SKM-1 treated with dmso at 0.1 percent for 144 hours (cell line): ENCODE measurements at regions not wholly inside any gene's neighbourhood (a gene's known extent, or its start where the extent isn't known, plus 50 kb on each side); places are given as distances from the start of the nearest gene placed in this dataset.

Experiments used
- DNase-seq: peaks from one replicate; lab custom pipeline; 2025; ENCODE audit not compliant: unreplicated experiment; lab: John Stamatoyannopoulos, UW

DNA sequence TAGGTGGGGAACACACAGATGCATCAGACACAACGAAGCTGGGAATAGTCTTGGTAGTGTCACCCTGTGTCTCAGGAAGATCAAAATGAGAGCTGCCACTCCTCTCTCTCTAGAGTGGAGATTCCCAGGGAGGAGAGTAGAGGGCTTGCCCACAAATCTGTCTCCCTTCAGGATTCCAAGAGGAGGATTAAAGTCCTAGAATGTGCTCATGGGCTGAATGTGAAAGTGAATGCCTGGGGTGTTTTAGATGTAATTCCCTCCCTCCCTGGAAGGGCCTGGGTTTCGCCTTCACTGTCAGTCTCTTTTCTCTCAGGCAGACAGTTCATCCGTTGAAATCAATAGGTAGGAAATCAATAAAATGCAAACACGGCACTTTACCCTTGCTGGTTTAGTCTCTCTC lies 282.6 kb upstream of the PPARGC1A start:
- no peak for DNase-seq

DNA sequence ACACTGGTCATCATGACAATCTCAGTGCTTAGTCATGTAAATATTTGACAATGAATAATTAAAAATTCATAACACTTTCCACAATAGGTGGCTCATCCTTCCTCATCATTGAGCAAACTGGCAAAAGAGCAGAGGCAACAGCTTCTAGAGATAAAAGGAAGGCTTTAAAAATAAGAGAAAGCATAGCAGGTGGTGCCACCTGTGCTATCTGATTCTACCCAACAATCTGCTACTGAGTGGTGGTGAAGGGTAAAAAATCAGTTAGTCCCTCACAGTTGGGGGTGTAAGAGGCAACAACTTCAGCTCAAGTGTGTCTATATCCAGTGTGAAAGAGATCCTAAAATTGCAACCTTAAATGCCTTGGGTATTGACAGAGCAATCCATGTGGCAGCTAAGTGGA lies 280.1 kb upstream of the PPARGC1A start:
- no peak for DNase-seq

DNA sequence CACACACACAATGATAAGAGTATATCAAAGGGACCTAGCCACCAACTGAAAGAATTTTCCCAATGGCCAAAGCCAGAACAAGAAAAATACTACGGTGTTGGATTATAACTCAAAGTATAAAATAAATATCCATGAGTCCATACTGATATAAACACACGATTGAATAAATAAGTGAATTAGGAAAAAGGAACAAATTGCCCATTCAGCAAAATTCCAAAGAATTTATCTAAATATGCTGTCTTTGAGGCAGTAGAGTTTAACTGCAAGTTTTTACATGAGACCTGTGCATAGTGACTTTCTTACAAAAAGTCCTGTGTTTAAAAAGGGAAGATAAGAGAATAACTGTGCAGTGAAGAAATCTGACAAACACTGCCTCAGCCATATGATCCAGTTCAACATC lies 278.8 kb upstream of the PPARGC1A start:
- DNase-seq = no peak

DNA sequence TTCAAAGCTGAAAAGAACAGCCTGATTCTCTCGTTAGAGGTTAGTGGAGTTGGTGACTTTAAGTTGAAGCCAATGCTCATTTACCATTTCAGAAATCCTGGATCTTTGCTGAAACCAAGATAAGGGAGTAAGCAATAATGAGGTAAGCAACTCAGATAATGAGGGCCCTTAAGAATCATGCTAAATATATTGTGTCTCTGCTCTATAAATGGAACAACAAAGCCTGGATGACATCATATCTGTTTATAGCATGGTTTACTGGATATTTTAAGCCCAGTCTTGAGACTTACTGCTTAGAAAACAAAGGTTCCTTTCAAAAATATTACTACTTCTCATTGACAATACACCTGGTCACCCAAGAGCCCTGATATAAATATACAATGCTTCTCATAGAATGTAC lies 276.7 kb upstream of the PPARGC1A start:
- no peak for DNase-seq

DNA sequence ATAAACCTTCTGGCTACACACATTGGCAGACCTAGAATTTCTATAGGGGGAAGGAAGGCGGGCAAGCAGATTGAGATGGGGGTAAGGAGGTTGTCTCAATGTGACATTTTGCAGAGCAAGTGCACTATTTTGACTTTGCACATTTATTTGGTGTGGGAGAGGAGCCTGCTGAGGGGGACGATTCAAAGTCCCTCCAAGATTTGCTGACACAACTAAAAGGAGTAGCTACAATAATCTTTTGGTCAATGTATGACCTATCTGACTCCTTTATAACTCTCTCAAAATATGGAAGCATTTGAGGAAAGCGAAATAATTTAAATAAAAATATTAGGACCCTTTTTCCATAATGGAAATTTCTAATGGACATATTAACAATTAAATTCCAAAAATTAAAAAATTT lies 274.9 kb upstream of the PPARGC1A start:
- DNase-seq = no peak

DNA sequence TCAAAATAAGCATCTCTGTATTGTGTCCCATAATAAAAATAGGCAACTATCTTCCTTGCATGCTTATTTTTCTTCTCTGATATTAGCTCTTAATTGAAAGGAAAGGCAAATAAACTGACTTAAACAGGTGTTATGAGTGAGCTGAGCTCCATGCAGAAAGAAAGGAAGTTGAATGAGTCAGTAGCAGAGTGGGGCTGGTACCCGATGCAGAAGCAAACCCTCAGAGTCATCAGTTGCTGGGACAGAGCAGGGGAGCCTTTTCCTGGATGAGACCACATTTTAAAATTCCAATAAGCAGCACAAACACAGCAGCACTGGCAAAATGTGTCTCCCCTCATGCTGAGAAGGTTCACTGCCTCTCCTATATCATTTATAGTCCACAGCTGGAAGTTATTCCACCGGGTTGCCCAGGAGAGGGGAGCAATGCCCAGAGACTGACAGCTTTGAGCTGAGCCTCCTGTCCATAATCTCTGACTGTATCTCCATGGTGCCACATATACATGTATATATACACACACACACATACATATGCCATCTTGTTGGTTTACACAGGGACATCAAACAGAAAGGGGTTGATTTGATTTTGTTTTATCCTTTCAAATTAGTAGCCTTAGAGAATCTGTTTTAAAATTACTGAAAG lies 274.3 kb upstream of the PPARGC1A start:
- no peak for DNase-seq

DNA sequence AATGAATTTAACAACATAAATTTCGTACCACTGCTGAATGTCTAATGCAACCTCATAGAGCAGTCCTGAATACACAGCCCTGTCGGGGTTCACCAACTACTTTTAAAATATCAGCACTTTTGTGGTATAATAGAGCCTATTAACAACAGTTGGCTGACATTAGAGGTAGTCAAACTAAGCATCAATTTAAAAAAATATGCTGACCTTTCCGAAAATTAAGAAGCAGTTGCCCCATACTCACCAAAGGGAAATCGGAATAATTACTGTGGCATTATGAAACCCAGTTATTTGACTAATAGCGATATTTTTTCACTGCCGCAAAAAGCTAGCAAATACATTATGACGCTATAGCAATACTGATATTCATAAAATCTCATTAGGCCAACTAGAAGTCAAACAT lies 273.5 kb upstream of the PPARGC1A start:
- DNase-seq = no peak

DNA sequence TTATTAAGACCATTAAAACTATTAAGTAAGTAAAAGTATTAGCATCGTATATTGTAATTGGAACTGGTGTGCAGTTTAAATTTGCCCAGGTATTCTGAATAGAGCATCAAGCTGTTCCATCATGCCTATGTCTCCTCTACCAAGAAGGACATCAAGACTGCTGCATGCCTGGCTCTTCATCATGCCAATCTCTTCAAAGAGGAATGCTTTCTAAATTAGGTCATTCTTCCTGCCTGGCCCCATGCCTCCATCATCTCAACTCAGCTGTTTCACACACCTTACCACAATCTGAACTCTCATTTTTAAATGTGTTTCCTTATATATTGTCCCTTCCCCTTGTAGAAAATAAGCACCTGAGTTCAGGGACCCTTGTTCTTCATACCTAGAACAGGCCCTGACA lies 270.5 kb upstream of the PPARGC1A start:
- no peak for DNase-seq

DNA sequence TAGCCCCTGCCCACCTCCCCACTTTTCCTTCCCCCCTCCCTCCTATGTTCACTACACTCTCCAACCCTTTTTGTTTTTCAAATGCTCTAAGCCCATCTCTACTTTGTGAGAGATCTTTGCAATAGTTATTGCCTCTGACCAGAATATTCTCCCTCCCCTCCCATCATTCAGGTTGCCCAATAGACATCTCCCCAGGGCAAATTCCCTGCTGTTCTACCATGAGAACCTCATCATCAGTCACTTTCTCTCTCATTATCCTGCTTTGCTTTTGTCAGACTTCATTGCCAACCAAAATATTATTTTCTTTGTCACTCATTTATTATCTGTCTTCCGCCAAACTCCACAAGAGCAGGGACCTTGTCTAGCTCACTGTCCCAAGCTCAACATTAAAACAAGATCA lies 268.2 kb upstream of the PPARGC1A start:
- DNase-seq = no peak

DNA sequence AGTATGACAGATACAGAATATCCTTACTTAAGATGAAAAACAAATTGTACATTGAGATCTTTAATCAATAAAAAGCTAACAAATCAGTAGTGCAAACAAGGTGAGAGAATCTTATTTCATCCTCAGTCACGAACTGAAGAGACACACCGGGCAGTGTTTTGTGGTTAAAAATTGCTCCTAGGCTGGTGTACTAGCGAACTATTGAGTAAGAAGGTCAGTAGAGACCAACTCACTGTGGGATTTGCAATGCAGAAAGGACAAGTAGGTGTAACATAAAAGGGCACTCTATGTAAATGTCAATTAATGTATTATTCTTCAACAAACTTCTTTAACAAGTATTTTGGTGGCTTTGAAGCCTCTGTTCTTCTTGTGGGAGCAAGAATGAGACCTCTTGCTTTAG lies 260.2 kb upstream of the PPARGC1A start:
- no peak for DNase-seq

DNA sequence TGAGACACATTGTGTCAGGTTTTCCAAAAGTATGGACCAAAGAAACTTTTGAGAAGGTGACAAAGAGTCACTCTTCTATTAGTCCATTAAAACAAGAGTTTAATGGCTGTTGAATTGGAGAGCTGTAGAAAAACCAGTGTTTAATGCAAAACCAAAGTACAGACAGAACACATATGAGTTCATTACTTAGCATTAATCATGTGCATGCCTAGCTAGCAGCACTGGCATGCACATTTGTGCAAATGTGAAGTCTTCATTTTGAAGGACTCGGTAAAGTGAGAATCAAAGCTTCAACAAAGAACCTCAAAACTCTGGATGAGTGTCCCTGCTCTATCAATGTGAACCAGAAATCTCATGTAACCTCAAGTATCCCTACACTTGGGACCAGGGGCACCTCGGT lies 256.3 kb upstream of the PPARGC1A start:
- DNase-seq = no peak

DNA sequence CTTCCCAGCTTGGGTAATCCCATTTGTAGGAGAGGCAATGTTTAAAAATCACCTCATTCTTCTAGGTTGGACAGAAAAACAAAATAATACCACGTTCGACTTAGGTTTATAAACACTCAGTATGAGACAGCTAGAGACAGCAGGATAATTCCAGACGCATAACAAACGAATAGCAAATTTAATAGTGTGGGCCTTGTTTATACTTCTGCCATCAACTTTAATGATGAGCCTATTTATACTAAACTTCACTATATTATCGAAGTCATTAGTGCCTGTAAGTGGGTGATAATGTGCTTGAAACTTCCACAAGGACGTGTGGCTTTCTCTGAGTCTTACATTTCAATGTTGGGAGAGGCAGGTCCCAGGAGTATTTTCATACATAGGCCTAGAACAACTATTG lies 255.7 kb upstream of the PPARGC1A start:
- DNase-seq = no peak

DNA sequence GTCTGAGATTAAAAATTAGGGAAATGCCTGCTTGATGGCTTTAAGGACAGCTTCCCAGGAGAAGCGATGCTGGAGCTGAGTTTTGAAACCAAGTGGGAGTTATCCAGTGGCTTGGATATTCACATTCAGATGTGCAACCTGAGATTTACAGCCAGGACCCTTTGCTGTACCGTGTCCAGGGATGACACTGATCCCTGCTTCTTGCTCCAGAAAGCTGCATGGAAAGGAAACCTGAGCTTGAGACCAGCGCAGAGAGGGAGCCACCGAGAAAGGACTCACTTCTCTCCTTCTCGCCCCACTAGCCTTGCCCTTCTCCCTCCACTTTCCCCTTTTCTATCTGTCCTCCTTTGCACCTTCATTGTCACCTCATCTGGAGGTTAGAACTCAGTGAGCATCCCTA lies 254.5 kb upstream of the PPARGC1A start:
- DNase-seq = no peak

DNA sequence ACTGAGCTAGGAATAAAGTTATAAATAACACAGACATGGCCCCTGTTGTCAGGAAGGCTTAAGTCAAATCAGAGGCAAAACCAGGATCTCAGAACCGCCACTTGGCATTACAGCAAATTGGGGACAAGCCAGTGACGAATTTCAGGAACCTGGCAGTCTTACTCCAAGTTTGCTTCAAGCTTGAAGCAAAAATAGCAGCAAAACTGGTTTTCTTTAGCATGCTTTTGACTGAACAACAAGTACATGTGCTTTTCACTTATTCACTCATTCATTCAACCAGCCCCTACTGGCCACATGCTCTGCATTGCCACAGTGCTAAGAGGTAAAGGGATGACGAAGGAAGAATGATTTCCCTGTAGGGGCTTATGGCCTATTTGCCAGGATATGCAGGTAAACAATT lies 253.9 kb upstream of the PPARGC1A start:
- DNase-seq = no peak

DNA sequence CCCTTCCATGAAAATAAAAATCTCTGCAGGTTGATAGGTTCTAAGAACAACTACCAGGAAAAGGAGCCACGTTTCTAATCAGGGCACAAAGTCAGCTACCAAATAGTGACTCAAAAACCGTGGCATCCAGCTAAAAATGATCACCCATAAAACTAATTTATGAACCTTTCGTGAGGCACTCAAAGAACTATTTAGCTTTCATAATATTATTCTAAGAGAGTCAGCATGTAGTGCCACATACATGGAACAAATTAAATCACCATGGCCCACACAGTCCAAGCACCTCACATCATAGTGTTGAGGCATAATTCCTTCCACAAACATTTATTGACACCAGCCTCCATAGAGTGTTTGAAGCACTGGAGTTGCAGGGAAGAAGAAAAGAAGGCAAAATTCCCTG lies 252.0 kb upstream of the PPARGC1A start:
- DNase-seq = no peak

DNA sequence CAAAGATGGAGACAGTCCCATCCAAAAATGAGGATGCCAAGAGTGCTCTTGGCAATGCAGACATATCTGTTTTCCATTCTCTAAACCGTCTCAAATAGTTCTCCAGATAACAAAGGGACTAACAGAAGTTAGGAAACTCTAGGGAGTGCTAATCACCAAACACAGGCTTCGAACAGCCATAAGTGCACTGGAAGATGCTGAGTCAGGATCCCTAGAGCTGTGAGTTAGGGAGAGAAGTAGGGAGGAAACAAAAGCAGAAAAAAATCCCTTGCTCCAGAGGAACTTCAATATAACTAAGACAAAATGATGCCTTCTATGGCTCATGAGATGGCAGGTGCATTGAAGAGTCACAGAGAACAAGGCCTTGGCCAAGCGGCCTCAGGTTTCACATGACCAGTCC lies 251.0 kb upstream of the PPARGC1A start:
- DNase-seq = no peak

DNA sequence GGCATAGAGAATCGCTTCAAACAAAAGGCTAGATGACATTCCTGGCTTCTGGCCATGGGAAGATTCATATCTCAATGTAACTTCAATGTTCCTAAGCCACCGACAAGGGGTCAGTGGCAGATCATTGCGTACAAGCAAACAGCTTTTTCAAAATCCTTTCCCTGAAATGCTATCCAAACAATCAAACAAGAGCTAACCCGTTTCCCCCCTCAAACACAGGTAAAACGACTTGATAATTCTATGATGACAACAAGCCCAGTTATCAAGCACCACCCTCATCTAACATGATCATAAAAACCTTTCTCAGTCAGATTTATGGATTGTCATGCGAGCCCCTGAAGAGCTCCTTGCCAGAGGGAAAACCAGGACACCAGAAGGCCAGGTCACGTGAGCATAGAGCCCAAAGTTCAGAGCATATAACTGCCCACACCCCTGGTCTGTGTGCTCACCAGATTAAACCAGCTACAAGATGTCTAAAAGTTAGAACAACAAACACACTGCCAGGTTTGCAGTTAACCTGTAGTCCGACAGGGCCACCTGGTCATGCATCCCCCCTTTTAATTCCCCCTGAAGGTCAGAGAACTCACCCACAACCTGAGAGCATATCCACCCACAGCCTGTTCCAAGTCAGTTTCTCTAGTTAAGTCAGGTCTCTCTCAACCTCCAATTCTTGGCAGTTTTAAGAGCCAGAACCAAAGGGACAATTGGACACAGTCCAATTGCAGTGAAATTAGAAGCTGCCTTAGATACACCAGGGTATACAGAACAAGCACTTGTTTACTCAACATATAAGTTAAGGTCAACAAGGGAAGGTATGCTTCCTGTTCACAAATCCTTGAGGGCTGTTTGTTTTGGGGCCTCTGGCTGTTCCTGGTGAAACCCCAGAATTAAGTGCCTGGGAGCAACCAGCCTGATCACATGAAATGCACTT lies 248.1 kb upstream of the PPARGC1A start:
- DNase-seq = no peak

DNA sequence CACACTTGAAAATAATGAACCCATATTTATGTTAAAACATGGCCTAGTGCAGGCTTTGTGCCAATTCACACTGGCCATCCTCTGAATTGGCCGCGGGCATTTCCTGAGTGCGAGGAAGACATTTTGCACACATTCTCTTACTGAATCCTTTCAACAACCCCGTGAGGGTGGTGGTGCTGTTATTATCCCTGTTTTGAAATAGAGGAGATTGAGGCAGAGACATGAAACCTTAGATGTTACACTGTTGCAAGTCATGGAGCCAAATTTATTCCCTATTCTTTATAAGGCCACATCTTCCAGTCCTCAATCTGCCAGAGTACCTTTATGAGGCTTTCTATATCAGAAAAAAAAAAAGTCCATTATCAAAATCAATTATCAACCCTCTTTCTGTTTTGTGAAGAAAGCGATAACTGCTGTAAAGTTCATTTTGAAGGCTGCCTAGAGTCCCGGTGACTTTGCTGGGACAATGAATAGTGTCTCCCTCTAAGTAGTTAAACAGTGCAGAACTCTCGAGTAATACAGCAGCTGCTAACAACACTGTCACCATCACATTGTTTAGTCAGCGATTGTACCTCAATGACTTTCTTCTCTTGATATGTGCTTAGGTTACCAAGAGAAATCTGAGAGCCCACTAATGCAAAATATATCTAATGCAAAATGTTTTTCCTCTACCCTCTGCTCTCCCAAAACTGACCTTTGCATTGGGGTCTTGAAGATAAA lies 242.3 kb upstream of the PPARGC1A start:
- no peak for DNase-seq

DNA sequence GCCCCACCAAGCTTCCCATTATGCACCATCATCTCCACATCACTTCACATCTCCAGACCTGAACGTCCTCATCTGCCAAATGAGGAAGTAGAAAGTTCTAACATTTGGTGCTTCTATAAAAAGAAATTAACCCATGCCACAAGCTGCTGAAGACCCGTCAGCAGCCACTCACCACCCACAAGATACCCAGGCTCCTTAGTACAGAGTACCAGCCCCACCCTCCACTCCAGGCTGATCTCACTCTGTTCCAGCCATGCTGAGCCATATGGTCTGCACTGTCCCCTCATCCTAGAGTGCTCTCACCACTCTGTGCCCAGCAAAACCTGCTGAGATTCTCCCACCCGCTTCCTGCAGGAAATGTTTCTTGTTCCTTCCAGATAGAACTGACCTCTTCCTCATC lies 240.8 kb upstream of the PPARGC1A start:
- peak; percentile 0 for DNase-seq

DNA sequence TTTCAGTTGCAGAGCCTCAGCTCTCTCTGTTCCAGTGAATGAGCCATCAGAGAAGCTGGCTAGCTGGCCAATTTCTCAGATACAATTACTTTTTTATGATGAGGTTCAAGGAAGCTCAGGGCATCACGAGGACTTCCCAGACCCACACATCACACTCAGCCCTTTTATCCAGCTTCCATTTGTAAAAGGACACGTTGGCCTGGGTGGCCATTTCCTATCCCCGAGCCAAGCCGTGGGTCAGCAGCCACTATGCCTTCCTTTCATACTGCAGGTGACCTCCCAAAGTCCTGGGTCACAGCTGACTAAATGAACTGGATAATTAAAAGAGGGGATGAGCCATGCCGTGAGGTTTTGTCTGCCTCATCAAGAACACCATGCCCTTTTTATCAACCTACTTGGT lies 236.9 kb upstream of the PPARGC1A start:
- DNase-seq = no peak

DNA sequence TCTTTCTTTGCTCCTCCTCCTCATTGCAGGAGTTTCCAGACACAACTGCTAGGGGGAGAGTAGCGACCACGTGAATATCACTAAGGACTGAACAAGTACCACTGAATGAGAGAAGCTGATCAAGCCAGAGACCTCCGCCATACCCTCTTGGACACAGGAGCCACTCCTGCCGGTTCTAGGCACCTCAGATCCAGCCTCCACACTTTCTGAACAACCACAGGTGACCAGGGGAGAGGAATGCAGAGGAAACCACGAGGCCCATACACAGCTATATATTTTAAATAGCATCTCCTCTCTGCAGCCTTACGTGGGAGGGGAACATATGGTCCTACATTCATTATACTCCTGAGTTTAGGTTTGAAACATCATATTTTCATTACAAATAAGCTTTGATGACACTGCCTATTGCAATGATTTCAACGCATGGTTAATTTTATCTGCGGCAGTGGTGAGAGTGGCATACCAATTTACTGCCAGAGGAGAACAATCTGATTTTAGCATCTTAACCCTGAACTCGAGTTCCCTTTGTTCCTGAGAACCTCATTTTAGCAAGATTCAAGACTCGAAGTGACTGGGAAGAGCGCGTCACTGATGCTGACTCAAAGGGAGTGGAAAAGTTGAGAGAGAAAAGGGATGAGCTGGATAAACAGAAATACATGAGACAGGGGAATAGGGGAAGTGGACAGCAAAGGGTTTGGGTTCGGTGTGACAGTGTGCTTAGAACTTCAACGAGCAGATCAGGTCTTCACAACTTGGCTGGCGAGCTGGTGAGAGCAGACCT lies 231.7 kb upstream of the PPARGC1A start:
- no peak for DNase-seq
